Endodermal cell (in vitro differentiated cells): ENCODE measurements at regions not wholly inside any gene's neighbourhood (a gene's known extent, or its start where the extent isn't known, plus 50 kb on each side); places are given as distances from the start of the nearest gene placed in this dataset.

Source experiments
- DNase-seq: peaks from one replicate; pipeline ENCODE4 v3.0.0-alpha.2; 2017
- H3K27ac ChIP-seq: 2 replicates; pipeline ENCODE4 v1.5.1; 2013; ENCODE audit warnings: mild to moderate bottlenecking, low read depth, low read length, moderate library complexity
- H3K27me3 ChIP-seq: 2 replicates; pipeline ENCODE4 v1.6.1; 2013; ENCODE audit warnings: mild to moderate bottlenecking, low read length, moderate library complexity; ENCODE audit not compliant: insufficient read depth, control insufficient read depth, poor library complexity, severe bottlenecking
- H3K36me3 ChIP-seq: 2 replicates; pipeline ENCODE4 v1.7.0; 2013; ENCODE audit warnings: mild to moderate bottlenecking, low read length, moderate library complexity; ENCODE audit not compliant: control insufficient read depth, insufficient read depth
- H3K4me1 ChIP-seq: one replicate; pipeline ENCODE4 v1.7.0; 2013; ENCODE audit warnings: low read length; ENCODE audit not compliant: control insufficient read depth, insufficient read depth
- H3K4me3 ChIP-seq: 2 replicates; pipeline ENCODE4 v1.5.1; 2013; ENCODE audit warnings: mild to moderate bottlenecking, low read length, moderate library complexity
- H3K9ac ChIP-seq: 2 replicates; pipeline ENCODE4 v1.6.1; 2013; ENCODE audit warnings: mild to moderate bottlenecking, low read length, moderate library complexity; ENCODE audit not compliant: poor library complexity, severe bottlenecking; ENCODE audit errors: extremely low read depth
- H3K9me3 ChIP-seq: 2 replicates; pipeline ENCODE4 v1.6.1; 2013; ENCODE audit warnings: mild to moderate bottlenecking, low read length, moderate library complexity; ENCODE audit not compliant: control insufficient read depth
- H3K27ac Mint-ChIP-seq: 2 replicates; pipeline ENCODE4 v1.8.0; 2020; ENCODE audit warnings: mixed read lengths
- H3K27me3 Mint-ChIP-seq: 2 replicates; pipeline ENCODE4 v1.8.0; 2021; ENCODE audit warnings: mild to moderate bottlenecking, mixed read lengths; ENCODE audit not compliant: insufficient read depth
- H3K36me3 Mint-ChIP-seq: 2 replicates; pipeline ENCODE4 v1.8.0; 2020; ENCODE audit warnings: low read depth, mixed read lengths
- H3K4me1 Mint-ChIP-seq: 2 replicates; pipeline ENCODE4 v1.8.0; 2020; ENCODE audit warnings: mixed read lengths
- H3K4me3 Mint-ChIP-seq: 2 replicates; pipeline ENCODE4 v1.8.0; 2020; ENCODE audit warnings: mild to moderate bottlenecking, moderate library complexity, mixed read lengths
- H3K9me3 Mint-ChIP-seq: 2 replicates; pipeline ENCODE4 v1.8.0; 2020; ENCODE audit warnings: mild to moderate bottlenecking, mixed read lengths
- WGBS, 2 experiments: methylation state at CpG; one replicate each; pipeline versions ENCODE4 v1.1.5 to v1.1.7; 2013; ENCODE audit warnings: missing lambda C conversion rate in 2 of 2, mixed read lengths in 1 of 2; ENCODE audit not compliant: insufficient coverage in 1 of 2, insufficient read length in 1 of 2; 5-methylcytosine and 5-hydroxymethylcytosine counted together
- TF ChIP-seq, protein P1 (sequence below): fragments of 200-600 bp; sonication (generic); conservative IDR thresholded peaks from 2 replicates; pipeline ENCODE4 v1.5.0; 2021; ENCODE audit warnings: antibody characterized with exemption, mild to moderate bottlenecking

DNA sequence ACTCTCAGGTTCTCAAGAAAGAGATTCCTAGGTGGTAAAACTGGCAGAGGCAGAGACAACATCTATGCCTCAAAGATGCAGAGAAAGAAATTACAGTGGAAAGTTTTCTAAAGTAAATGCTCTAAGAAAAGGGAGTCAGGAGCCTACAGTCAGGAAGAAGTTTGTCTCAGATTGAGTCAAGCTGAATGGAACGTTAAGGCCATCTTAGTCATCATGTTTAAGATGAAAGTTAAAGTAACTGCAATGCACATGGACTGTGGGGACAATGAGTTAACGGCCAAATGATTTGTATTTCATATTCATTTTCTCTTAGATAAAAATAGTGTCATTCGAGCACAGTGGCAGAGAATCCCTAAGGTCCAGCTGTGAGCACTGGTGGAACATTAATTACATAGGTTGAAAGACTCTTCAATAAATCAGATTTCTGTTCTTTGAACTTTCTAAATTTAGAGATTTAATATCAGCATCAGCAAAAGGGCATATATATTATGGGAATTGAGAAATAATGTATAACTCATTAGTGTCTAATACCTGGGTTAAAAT lies 384.6 kb downstream of the DTHD1 start:
- TF ChIP-seq, protein P1, sequence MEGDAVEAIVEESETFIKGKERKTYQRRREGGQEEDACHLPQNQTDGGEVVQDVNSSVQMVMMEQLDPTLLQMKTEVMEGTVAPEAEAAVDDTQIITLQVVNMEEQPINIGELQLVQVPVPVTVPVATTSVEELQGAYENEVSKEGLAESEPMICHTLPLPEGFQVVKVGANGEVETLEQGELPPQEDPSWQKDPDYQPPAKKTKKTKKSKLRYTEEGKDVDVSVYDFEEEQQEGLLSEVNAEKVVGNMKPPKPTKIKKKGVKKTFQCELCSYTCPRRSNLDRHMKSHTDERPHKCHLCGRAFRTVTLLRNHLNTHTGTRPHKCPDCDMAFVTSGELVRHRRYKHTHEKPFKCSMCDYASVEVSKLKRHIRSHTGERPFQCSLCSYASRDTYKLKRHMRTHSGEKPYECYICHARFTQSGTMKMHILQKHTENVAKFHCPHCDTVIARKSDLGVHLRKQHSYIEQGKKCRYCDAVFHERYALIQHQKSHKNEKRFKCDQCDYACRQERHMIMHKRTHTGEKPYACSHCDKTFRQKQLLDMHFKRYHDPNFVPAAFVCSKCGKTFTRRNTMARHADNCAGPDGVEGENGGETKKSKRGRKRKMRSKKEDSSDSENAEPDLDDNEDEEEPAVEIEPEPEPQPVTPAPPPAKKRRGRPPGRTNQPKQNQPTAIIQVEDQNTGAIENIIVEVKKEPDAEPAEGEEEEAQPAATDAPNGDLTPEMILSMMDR = no peak
- H3K36me3 Mint-ChIP-seq = no peaks in the 10 kb centered on the region
- 75 to 91% methylated on average over 1 to 3 of the region's 3 CpGs for WGBS, 2 experiments

DNA sequence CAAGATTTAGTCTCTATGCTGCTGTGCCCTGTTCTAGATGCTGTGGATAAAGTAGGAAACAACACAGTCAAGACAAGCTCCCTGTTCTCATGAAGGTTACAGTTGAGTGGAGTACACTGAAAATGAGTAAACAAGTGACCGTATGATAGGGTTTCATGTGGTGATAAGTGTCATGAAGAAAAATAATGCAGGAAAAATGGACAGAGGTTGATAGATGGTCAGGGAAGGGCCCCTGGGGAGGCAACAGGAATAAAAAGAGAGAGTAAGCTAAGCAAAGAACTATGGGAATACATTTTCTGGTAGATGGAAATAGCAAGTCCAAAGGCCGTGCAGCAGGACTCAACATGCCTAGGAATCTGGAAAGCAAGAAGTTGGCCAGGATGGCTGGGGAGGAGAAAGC lies 394.0 kb downstream of the DTHD1 start:
- no peak overlapping the region for H3K4me3 ChIP-seq

More for the DNA sequence above, 384.6 kb downstream of the DTHD1 start:
- H3K9me3 Mint-ChIP-seq = peaks cover 5% of the 10 kb centered on the region
- no peak overlapping the region for H3K27ac Mint-ChIP-seq
- H3K4me3 ChIP-seq = no peak overlapping the region
- no peak for DNase-seq
- no peak overlapping the region for H3K9ac ChIP-seq
- H3K4me3 Mint-ChIP-seq = no peak overlapping the region
- H3K27me3 ChIP-seq = no peaks in the 10 kb centered on the region
- H3K9me3 ChIP-seq = no peaks in the 10 kb centered on the region
- peaks cover 16% of the 10 kb centered on the region for H3K4me1 Mint-ChIP-seq
- no peaks in the 10 kb centered on the region for H3K27me3 Mint-ChIP-seq
- no peaks in the 10 kb centered on the region for H3K36me3 ChIP-seq
- no peak overlapping the region for H3K27ac ChIP-seq
- H3K4me1 ChIP-seq = no peaks in the 10 kb centered on the region

DNA sequence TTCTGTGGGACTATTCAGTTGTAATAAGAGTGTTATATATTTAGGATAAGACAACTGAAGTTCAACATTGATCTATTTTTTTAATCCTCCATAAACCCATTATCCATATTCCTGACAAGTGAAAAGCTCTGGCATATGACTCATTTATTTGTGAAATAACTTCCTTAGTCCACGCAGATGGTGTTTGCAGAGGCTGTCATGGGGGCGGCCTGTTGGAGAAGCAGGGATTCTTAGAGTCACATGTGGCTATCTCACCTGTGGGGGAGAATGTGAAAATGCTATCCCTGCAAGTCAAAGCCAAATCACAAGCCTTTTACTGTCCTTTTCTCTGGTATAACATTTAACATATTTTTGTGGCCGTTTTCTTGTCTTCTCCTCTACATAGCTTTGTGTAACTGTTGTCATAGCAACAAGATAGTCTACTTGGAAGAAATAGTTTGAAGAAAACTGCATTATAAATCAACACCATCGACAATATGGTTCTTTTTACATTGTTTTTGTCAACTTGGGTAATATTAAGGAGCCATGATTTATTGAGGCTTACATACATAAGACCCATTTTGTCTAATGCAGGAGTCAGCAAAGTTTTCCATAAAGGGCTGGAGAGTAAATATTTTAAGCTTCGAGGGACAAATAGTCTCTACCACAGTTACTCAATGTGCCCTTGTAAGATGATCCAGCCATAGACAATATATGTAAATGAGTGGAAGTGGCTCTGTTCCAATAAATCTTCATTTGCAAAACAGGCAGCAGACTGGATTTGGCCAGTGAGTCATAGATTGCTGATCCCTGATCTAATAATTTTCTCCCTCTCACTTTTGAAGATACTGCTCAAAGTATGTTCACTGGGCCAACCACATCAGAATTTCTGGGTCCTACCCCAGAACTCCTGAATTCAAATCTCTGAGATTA lies 395.0 kb downstream of the DTHD1 start:
- no peaks in the 10 kb centered on the region for H3K36me3 ChIP-seq

More for the DNA sequence above, 394.0 kb downstream of the DTHD1 start:
- TF ChIP-seq, protein P1 = no peak
- no peak for DNase-seq
- no peak overlapping the region for H3K27ac Mint-ChIP-seq
- no peaks in the 10 kb centered on the region for H3K9me3 ChIP-seq
- H3K36me3 Mint-ChIP-seq = no peaks in the 10 kb centered on the region
- H3K4me1 Mint-ChIP-seq = no peaks in the 10 kb centered on the region
- H3K9me3 Mint-ChIP-seq = no peaks in the 10 kb centered on the region
- H3K4me3 Mint-ChIP-seq = no peak overlapping the region
- H3K27ac ChIP-seq = no peak overlapping the region
- 95% methylated on average over 2 of the region's 2 CpGs for WGBS, 2 experiments
- H3K27me3 ChIP-seq = no peaks in the 10 kb centered on the region
- H3K36me3 ChIP-seq = no peaks in the 10 kb centered on the region
- no peaks in the 10 kb centered on the region for H3K27me3 Mint-ChIP-seq
- no peaks in the 10 kb centered on the region for H3K4me1 ChIP-seq
- no peak overlapping the region for H3K9ac ChIP-seq

More for the DNA sequence above, 395.0 kb downstream of the DTHD1 start:
- Mint-ChIP-seq H3K27me3 (no peaks in the 10 kb centered on the region), H3K4me3 (no peak overlapping the region), H3K27ac (no peak overlapping the region), H3K36me3 (no peaks in the 10 kb centered on the region), H3K4me1 (no peaks in the 10 kb centered on the region), H3K9me3 (no peaks in the 10 kb centered on the region)
- 93 to 100% methylated on average over 1 to 5 of the region's 5 CpGs for WGBS, 2 experiments
- H3K27me3 ChIP-seq = no peaks in the 10 kb centered on the region
- H3K27ac ChIP-seq = no peak overlapping the region
- TF ChIP-seq, protein P1 = no peak
- no peaks in the 10 kb centered on the region for H3K4me1 ChIP-seq
- H3K9me3 ChIP-seq = no peaks in the 10 kb centered on the region
- no peak overlapping the region for H3K4me3 ChIP-seq
- no peak overlapping the region for H3K9ac ChIP-seq
- DNase-seq = no peak
